SHP77 (cell line): ENCODE measurements at regions not wholly inside any gene's neighbourhood (a gene's known extent, or its start where the extent isn't known, plus 50 kb on each side); places are given as distances from the start of the nearest gene placed in this dataset.
A peak's percentile ranks its signal among the peaks of the same experiment; 100 is the strongest.

Source experiments
- DNase-seq, 2 experiments: peaks; one replicate each; lab custom pipeline; 2025; lab: John Stamatoyannopoulos, UW

DNA sequence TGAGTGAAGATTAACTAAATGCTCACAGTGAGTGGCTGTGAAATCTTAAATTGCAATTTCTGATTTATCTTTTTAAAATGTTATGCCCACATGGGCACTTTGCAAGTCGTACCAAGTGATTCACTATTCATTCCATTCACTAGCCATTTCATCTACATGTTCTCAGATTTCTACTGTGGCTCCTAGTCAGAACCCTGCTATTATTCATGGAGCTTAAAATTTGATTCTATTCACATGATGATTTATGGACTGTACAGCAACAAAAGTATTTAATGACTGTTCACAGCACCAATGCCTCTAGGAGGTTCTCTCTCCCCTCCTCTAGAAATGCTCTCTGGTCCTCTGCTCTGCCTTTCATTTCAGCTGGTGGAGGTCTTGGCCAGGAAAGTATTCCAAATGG lies 133.5 kb upstream of the MAP3K7 start:
- DNase-seq, result no peak

GRCh38 chr6:90719321-90720195 lies 132.7 kb upstream of the MAP3K7 start:
- DNase-seq, result no peak

GRCh38 chr6:90716376-90716775 lies 129.5 kb upstream of the MAP3K7 start:
- DNase-seq, result no peak

GRCh38 chr6:90715093-90715655 lies 128.3 kb upstream of the MAP3K7 start:
- DNase-seq, result no peak

GRCh38 chr6:90714319-90714718 lies 127.4 kb upstream of the MAP3K7 start:
- DNase-seq, result no peak

DNA sequence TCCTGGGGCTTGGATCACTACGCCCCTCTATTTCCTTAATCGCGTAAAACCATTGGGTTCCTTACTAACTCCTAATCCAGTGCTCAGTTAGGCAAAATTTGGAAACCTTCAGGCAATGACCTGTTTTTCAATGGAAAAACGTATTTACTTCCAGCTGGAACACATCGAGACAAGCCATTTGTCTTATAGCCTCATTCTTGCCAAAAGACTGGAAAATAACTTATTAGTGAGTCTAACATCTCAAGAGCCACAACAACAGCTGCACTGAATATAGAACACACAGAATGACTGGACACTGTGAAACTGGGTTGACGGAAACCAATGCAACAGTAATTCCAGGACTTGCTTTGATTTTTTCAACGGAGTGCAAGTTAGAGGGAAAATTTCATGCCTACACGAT lies 125.2 kb upstream of the MAP3K7 start:
- DNase-seq, result no peak

- DNase-seq, result no peak
Measured at GRCh38 chr6:90709431-90709996, 122.6 kb upstream of the MAP3K7 start.

DNA sequence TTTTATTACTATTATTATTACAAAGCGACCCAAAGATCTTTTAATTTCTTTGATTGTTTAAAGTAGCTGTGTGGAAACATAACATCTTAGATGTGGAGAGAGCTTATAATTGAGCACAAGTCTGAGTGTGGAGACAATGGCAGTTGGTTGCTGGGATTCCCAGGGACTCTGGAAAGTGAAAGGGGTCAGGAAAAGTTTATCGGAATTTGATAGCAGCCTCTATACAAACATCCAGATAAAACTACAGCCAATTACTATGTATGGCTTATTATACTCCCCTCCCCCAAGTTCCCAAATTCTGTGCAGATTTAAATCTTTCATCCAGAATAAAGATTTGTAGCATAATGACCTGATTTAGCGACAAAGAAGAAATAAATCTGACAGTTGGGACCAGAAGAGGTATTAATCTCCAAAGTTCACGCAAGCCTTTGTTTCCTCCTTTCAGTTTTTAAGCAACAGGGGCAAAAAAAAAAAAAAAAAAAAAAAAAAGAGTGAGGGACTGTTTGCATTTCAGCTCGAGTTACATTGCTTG lies 121.4 kb upstream of the MAP3K7 start:
- no peak for DNase-seq

DNA sequence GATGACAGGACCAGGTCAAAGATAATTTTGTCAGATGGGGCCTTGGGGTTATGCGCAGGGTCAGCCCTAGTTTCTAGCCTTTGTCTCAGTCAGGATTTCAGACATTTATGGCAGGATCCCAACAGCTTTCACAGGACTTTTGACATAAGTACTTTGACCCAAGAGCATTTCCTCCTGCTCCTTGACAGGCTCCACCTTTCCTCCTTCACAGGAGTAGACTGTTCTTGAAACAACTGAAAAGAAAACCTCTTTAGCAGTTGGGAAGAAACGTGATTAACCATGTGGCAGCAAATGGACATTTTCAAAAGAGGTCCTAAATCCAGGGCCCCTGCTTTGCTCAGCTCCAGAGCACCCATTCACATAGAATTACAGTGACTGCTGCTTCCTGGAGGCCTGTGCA lies 120.4 kb upstream of the MAP3K7 start:
- DNase-seq, result no peak

DNA sequence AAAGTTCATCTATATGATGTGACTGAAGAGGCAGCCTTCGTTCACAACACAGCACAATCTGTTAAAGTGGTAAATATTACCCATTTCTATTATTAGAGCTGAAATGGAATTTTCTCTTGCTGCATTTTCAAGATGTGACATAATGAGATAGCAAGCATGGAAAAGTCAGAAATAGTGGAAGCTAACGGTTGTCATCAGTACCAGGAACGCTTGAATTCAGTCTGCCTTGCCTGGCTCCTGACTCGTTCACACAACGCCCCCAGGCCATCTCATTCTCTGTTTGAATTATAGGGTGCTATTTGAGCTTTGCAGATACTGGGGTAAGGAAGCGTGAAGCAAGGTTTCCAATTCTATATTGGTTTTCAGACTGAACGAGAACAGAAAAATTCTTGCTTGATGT lies 116.5 kb upstream of the MAP3K7 start:
- DNase-seq, result no peak

DNA sequence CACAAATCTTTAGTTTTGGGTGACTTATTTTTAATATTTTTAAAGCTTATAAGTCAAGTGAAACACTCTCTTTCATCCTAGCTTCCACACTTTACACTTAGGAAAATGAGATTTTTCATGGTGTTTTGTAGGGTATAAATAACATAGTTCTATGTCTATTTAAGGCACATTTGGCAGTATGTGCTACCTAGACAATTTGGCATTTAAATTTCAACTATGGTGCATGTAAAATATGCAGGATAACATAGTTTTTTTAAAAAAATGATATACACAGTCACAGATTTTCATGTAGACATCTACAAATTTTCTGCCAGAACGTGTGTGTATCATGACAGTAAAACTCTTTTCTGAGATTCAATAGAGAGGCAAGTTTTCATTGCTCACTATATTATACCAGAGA lies 115.1 kb upstream of the MAP3K7 start:
- DNase-seq, result no peak

DNA sequence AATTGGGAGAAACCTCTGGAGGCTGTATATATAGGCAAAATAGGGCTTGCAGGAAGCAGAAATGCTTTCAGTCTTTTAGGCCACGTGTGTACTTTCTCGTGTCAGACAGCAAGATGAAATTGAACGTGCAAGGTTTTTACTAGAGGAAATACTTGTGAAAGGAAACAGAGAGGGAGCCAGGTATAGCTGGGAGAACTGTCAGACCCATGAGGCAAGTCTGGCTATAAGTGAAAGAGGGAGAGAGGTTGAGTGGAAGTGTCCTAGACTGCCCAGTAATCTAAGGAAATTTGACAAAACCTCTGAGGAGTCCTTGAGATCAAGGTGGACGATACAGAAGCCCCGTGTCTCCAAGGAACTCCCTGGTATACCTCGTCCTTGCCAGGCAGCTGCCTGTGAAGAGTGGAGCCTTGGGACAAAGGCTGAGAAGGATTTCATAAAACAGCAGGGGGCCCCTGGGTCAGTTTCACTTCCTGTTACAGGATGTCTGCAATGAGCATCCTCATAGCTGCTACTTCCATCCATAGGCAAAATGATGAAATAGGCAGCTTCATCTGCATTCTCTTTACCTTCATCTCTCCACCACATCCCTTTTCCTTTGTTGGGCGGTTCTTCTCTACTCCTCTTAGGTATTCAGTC lies 114.4 kb upstream of the MAP3K7 start:
- peak; percentile 18 to 44 for DNase-seq

DNA sequence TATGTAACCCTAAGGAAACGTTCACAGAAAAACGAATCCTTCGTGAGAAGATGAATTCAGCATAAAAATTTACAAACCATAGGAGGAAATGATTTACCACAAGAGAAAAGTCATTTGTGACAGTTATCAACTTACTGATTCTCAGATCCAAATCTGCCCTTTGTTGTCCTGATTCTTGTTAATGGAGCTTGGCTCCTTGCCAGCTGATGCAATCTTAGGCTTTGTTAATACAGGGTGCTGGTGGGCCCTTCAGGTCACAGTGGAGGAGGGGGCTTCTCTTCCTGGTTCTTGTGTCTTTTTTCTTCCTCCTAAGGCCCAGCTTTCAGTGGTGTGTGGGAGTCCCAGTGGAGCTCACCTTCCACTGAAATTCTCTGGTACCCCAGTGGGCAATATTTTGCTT lies 108.4 kb upstream of the MAP3K7 start:
- no peak for DNase-seq

DNA sequence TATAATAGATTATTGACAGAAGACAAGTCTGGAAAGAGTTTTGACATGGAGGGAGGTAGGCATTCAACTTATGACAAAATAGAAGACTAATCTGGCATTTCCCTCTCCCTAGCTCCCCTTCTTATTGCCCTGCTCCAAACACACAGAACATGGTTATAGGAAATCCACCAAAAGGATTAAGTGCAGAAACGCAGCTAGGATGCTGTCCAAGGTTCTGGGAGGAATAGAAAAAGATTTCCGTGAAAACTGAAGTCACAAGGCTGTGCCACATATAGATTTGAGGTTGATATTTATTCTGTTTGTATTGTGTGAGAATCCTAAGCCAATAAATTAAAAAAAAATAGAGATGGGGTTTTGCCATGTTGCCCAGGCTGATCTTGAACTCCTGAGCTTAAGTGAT lies 107.9 kb upstream of the MAP3K7 start:
- DNase-seq, result no peak

DNA sequence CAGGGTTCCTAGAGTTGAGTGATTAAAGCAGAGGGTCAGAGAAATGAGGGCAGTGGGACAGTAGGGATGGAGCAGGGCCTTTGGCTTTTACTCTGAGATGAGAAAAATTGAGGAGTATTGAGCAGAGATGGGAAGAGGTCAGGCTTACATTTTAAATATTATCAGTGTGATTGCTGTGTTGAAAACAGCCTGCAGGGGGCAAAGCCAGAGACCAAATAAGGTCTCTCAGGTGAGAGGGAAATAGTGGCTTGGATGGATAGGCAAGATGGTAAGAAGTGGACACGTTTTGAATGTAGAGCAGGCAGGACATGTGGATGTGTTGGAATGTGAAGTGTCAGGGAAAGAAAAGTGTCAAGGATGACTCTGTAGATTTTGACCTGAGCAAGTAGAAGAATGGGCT lies 105.0 kb upstream of the MAP3K7 start:
- DNase-seq, result no peak

GRCh38 chr6:90689172-90689571 lies 102.3 kb upstream of the MAP3K7 start:
- DNase-seq, result no peak

DNA sequence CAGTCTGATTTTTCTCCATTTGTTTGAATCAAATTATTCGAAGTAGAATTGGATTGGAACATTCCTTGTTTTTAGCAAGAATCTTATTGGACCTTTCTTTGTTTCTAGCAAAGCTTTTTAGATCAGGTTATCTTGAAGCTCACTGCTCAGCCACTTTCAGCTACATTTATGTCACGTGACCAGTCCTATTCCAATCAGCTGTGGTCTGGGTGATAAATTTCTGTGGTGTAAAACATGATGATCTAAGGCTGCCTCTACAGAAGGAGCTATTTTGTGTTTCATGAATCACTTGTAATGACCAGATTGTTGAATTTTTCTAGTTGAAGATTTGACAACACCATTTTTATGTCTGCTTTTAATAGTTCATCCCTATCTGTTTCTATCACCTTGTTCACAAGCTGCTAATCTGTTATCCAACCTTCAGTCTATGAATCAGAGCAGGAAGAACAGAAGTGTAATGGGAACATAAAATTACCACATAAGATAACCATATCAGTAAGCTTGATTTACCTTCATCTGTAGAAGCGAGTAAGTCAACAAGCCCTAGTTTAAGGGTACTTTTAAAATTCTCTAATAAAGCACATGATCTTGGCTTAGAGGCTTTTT lies 101.0 kb upstream of the MAP3K7 start:
- no peak for DNase-seq

DNA sequence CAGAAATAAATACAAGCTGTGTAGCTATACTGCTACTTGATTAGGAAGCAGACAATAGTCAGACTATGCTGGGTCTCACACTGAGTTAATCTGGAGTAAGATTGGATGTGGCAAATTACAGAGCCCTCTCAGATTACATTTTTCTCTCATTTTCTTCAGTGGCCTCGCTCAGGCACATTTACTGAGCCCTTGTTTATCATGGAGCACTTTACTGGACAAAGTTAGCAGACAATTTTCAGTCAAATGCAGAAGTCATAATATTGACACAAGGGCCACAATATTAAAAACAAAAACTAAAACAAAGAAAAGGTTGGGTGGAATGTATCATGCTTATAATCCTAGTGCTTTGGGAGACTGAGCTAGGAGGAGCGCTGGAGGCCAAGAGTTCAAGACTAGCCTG lies 95.0 kb upstream of the MAP3K7 start:
- no peak for DNase-seq

DNA sequence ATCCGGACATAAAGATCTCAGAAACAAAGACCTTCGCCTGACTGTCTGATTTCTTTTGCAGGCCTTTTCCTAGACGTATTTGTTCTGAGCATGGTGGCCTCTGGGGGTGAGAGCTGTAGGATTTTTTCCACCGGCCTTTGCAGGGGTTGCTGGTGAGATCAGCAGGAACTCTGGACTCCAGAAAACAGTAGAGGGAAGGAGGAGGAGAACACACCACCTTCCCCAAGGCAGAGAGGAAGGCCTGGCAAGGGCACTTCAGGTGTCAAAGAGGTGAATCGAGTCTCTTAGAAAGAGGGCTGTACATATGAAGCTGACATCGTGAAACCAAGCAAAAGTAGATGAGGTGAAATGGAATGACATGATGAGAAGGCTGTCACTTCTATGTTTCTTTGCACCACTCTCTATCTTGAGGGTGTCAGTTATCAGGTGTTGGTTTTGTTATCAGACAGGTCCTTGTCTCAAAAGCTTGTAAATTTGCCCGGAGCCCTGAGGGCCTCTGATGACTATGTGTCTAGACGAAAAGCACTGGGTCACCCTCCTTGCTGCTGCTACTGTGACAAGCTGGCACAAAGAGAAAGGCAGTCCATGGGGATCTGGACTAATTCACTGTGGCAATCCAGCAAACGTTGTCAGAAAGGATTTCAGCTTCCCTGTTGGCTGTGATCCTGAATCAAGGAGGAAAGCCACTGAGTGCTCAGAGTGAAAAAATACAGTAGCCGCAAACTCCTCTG lies 91.3 kb upstream of the MAP3K7 start:
- DNase-seq, result no peak

DNA sequence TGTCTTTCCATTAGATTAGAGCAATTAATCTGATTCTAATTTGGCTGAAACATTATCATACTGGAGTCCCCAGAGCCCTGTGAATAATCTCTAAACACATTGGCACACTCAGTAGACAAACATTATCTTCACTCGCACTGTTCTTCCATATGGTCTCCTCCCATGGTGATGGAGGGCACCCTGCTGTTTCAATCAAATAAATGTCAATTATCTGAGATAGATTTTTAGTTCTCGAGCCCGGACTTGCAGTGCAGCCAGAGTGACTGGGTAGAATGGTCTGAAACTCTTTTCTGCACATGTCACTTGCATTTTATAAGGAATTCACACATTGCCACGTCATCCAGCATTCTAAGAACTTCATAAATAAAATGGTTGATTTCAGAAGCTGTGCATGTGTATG lies 90.6 kb upstream of the MAP3K7 start:
- DNase-seq, result no peak

- DNase-seq, result no peak
Measured at GRCh38 chr6:90676516-90677300, 89.8 kb upstream of the MAP3K7 start.
